HG02970 (cell line): ENCODE measurements at regions not wholly inside any gene's neighbourhood (a gene's known extent, or its start where the extent isn't known, plus 50 kb on each side); places are given as distances from the start of the nearest gene placed in this dataset.

Experiments used
- ATAC-seq: cut with Tn5 transposase; IDR thresholded peaks from one replicate; pipeline ENCODE4 v1.9.1; 2021; ENCODE audit warnings: mild to moderate bottlenecking, moderate library complexity, moderate number of reproducible peaks; ENCODE audit not compliant: unreplicated experiment, low FRiP score

DNA sequence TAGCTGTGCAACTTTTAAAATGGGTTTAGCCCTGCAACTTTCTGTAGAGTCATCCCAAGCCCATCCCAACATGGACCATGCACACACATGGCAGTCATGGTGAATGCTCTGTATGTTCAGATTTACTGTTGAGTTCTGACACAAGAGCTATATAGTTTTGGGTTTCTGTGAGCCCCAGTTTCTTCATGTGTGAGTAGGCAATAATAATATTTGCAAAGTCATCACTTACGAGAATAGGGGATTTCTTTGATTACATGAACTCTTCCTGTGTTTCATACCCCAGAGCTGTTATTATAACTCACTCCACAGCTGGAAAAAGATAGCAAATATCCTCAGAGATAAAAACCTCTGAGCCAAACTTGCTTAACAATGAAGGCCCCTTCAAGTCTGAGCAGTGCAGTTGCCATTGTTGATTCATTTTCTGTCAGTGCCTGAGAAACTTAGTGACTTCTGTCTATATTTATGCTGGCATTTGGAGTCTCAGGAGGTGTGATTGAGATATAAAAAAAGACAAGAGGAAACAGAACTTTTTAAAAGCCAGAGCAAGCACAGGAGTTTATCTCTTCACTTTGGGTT is 767.9 kb upstream of the API5 start:
- no peak for ATAC-seq

DNA sequence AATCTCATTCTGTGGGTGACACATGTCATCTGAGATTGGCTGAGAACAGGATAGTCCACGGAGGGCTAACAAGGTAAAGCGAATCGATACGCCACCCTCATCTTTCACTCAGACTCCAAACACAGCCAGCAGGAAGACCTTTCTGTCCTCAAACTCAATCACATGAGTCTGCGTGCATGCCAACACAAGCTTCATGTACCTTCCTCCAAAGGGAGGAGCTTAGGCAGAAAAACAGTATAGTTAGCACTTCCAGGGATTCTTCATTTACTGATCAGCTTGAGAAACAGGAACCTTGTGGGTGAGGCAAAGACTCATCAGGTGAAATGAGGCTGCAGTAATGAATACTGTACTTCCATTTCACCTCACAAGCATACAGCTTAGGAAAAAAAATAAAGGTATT is 767.1 kb upstream of the API5 start:
- ATAC-seq, result no peak

DNA sequence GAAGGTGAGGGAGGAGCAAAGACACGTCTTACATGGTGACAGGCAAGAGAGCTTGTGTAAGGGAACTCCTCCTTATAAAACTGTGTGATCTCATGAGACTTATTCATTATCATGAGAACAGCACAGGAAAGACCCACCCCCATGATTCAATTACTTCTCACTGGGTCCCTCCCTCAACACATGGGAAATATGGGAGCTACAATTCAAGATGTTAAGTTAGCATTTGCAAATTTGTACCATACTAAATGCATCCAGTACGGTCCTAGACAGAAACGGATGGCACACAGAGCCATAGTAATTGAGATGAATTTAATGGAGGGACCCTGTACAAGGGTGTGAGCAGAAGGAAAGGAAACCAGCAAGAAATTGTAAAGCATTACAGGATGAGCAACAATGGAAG is 765.8 kb upstream of the API5 start:
- ATAC-seq, result no peak

DNA sequence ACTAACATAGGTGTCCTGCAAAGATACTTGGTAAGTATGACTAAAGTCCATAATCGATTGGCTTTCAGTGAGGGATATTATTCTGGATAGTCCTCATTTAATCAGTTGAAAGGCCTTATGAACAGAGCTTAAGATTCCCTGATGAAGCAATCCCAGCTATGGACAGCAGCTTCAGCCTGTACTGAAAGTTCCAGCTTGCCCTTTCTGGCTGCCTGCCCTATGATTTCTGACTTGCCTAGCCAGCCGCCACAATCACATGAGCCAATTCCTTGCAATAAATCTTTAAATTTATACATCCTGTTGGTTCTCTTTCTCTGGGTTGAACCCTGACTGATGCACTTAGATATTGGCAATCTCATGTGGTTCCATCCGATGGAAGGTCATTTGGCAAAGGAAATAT is 759.0 kb upstream of the API5 start:
- ATAC-seq, result no peak

DNA sequence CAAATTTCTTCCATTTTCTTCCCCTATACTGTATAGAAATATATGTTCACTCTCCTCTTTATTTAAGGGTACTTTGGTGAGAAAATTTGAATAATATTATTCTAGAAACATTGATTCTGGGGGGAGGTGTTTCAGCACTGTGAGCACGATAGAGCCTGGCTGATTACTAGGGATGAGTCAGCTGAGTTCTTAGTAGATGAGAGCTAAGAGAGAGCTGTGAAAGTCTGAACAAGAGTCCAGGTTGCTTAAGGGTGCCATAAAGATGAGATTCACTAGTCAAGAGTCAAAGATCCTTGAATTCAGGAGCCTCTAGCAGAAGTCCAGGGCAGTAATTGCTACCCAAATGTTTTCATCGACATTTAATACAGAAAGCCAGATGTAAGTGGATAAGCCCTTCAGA is 756.6 kb upstream of the API5 start:
- no peak for ATAC-seq

DNA sequence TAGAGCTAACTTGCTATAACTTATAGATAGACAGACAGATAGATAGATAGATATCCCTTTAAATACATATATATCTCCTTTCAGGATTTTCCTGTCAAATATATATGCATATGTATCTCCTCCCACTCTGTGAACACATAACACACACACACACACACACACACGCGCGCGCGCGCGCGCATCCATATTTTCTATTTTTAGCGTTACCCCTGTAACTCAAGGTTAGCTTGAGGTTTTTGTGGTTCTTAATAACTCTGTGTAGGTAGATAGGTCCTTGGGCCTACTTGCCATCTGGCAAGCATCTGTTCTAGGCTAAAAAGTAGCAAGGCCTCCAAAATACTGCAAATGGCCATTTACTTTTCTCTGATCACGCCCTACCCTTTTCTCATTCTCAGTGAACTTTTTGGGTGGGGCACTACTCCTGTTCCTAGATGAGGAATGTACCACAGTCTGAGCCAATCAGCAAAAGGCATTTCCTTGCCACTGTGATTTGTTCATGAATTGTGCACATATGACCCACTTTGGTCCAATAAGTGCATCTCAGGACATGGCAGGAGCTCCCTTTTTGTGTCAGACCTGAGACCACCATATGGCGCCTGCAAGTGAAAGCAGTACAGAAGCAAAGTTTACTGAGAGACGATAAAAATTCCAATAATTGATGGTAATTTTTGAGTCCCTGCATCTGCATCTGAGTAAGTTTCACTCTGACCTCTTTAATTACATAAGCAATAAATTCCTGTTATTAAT is 740.5 kb upstream of the API5 start:
- ATAC-seq, result no peak

DNA sequence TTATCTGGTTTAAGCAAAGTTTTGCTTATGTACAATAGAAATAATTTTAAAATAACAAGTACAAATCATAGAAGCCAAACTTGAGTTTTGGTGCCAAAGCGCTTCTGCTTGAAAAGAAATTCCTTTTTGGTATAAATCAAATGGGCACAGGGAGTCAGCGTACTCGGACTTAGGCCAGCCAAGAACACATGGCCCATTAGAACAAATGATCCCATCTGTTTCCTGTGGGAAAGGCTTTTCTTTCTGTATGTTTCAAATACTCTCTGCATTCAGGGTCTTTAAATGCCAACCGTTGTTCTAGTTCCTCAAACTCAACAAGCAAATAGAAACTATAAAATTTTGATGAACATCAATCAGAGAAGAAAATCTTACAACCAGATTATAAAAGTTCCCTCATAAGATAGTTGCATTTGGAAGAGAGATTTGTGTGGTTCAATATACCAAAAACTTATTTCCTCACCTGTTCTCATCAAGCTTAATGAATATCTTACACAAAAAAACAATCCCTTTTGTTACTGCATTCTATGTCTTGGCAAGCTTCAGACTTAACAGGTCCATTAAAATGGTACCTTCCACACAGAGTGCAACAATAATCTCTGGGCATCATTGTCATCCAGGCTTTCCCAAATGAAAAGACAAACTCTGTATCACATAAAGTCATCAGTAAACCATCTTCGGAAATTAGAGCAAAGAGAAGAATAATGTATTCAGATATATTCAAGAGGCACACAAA is 739.8 kb upstream of the API5 start:
- no peak for ATAC-seq

DNA sequence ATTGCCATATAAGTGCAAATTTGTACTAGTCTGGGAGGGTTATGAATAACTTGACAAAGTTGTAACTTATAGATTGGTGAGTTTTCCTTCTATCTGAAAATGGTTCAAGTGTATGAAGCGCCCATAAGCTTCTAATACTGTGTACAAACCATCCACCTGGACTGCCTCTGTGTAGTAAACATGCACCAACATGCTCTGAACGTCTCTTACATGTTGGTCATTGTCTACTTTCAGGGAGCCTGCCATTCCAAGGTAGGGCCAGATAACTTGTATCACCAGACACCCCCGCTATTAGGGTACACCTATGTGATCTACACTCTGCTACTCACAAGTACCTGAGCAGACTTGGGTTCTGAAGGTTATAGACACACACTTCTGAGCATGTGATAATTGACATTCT is 735.5 kb upstream of the API5 start:
- no peak for ATAC-seq

DNA sequence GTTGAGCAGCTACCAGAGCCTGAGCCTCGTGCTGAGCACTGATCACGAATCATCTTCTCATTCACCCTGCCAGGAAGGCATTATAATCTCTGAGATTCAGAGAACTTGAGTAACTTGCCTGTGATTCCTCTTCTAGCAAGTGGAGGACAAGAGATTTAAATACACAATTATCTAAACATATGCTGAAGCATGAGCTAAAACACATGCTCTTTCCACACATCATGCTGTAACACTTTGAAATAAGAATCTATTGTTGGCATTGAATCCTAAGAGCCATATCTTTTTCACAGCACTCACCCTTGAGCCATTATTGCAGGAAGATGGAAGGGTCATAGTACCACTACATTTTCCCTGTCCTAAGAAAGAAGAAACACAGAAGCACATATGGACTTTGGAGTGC is 722.5 kb upstream of the API5 start:
- ATAC-seq, result no peak

DNA sequence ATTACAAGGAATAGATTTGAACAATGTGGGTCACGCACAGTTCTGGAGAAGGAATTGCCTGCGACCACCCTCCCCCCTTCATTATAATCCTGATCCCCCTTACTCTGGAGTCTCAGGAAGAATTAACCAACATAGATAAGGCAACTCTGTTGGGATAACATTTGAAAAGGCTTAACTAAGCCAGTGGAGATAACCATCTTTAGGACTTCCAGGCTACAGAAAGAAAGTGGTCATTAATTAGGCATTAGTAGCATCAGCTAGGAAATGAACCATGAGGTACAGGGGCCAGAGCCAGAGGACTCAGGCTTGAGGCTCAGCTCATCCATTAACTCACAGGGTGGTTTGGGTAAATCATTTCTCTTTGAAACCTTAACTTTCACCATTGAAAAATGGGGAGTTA is 720.0 kb upstream of the API5 start:
- ATAC-seq, result no peak

DNA sequence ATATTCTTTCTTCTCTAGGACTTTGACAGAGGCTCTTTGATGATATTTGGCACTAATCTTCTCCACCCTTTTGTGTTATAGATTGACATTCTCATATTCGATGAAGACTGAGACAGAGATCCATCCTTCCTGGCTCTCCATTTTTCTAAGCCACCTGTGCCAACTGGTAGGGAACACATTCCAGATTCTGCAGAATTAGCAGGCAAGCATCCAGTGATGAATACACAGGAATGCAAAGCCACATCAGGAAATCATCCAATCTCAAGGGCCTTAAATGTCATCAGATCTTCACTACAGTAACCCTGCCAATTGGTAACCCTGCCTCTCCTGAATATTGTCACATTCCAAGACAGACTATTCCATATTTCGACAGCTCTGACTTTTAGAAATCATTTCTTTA is 718.4 kb upstream of the API5 start:
- no peak for ATAC-seq

DNA sequence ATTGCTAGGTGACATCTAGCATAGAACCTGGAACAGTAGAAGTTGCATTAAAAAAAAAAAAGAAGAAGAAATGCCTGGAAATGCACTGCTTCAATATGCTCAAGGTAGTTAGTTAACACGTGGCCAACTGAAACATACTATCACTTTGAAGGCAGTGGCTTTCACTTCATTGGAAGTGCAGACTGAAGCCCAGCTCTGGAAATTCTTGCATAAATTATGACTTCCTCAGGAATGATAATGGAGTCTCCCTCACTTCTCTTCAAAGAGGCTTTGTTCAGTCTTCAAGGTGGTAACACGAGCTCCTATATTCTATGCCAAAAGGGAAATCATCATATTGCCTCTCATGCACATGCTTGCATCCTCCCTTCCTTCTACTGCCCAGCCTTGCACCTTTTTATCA is 715.9 kb upstream of the API5 start:
- ATAC-seq, result no peak

DNA sequence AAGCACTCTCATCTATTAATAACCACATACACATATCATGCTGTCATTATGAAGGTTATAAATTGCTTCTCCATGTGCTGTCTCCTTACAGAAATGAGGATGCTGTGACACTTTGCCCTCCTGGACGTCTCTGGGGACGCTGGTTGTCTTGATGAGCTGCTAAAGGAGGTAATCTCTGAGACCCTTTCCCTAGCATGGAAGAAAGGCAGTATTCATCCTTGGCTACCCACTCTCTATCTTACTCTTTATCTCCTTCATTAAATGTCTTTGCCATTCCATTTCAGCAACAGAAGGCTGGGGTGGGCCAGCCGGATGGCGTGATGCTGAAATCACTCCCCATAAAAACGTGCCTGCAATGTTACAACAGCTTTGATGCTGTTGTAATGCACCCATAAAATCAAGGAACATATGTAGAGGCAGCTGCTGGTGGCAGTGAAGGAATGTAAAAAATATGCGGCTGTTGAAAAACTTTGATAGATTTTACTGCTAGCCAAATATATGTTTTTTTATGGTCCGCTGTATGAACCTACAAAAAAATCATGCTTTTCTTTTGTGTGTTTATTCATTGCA is 715.1 kb upstream of the API5 start:
- no peak for ATAC-seq

DNA sequence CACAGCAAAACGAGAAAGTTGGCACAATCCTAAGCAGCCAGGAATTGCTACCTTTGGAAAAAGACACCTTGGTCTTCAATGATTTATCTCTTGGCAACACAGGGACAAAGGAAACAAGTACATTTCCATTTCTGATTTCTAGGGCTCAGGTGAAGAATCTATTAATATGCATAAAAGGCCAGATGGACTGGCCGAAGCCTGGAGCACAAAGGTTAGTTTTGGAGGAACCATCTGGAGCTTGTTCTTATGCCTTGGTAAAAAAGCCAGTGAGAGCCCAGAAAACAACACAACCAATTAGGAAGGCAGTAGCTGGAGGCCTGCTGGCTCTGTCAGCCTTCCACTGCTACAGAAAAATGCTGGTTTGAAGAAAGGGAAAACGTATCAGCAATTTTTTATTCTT is 713.5 kb upstream of the API5 start:
- ATAC-seq, result no peak

DNA sequence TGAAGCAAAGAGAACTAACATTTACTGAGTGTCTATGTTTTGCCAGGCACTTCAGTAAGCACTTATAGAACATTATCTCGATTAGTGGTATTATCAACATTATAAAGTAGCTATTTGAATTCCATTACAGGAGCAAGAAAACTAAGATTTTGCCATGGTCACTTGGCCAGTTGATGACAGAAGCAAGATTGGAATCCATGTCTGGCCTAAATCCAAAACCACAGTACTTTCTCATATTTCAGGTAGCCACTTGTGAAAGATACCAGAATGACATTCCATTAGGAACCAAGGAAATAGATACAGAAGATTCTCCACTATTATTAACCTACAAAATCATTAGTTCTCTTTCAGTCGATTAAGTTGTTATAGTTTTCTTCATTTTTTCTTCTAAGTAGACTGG is 691.0 kb upstream of the API5 start:
- no peak for ATAC-seq

DNA sequence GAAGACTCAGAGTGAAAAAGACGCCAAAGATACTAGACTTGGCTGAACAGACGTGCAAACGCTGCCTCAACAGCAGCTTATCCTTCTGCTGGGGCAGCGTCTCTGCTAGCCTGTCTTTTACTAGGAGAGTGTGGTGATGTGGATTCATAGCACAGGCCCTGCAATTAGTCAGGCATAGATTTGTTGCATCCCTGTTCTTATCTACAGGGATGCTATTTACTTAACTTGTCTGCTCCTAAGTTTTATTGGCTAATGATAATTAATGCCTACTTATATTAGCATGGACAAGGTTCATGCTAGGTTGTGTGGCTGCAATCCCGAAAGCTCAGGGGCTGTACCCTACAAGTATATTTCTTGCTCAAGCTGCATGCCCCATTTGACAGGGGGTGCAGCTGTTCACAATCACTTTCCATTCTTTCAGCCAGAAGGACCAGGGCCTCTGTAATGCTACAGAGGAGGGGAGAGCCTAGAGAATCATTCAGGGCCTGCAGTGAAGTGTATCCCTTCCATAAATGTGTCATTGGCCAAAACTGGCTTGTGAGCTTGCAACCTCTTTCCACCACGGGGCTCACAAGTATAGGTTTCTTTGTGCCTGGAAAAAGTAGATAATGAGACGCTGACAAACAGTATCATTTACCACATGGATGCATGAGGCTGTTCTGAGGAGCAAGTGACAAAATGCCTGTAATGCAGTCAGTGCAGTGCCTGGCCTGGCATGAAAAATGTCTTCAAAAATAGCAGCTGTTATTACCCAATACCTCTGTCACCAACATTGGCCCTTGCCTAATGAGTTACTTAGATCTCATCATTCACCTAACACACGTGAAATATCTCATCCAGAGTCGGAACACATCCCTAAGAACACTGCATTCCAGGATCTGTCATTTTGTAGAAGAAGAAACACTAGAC is 685.8 kb upstream of the API5 start:
- no peak for ATAC-seq

DNA sequence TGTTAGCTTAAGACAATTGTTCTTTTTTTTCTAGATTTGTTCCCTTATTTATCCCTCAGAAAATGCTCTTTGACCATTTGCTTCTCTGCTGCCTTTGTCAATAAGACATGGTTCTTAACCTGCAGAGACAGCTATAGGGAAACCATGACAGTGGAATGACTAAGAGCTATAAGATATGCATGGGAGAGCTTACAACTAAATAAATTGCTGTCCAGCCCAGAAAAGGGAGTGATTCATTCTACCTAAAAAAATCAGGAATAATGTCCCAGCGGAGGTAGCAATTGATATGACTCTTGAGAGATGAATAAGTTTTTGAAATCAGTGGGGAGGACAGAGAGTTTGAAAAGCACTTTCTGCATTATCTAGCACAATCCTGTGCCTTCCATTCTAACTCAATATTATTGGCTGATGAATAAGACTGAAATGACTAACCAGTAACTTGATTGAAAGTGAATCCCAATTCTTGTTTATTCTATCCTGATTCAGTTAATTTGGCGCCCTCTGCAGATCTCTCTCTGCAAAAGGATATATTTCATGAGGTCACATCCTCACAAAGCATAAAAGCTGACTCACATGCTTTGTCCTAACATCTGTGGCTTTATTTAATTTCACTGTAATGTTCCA is 680.5 kb upstream of the API5 start:
- no peak for ATAC-seq

DNA sequence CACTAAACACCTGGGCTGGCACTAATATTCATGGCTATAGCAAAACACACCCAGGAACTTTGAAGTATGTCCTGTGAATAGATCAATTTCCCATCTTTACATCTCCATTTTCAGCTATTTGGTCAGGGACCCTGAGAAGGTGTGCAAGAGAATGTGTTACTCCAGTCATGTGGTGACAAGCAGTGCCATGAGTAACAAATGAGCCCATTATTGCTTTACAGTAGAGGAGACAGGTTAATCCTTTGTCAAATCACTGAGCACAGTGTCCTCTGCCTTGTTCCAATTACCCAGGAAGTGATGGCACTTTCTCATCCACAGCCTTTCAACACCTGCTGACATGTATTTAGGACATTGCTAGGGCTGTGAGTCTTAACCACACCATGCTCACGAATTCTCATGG is 664.8 kb upstream of the API5 start:
- ATAC-seq, result no peak

DNA sequence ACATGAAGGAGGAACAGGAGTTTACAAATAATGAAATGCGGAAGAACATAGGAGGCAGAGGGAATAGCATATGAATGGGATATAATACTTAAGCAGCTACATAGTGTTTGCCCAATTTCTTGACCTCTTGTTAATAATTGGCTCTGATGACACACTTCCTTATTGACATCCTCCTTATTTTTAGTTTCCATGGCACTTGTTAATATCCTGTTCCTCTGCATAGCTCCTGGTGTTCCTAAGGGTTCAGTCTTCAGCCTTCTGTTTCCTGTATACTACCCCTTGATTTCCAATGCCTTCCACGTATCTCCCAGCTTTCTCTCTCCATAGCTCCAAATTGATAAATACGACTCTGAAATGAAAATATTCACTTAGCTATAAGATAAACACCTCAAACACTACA is 663.8 kb upstream of the API5 start:
- ATAC-seq, result no peak

DNA sequence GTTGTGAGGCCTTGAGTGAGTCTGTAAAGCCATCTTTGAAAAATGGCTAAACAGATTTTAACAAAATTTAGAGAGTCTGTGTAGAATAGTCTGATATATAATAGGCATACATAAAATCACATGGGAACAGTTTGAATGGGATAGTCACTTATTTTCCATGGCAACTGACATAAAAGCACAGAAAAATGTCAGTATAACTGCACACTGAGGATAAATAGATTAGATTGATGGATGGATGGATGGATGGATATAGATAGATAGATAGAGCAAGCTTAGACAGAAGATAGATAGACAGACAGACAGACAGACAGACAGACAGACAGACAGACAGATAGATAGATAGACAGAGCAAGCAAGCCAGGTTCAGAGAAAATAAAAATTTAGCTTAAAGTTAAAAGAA is 660.2 kb upstream of the API5 start:
- ATAC-seq, result no peak
